ENCODE measurements at regions not wholly inside any gene's neighbourhood (a gene's known extent, or its start where the extent isn't known, plus 50 kb on each side); places are given as distances from the start of the nearest gene placed in this dataset.

- TF ChIP-seq CTCF (conservative IDR thresholded peaks at IDR 0.05), result peak; percentile 53
- H3K27ac ChIP-seq, result no peak overlapping the region
Measured at GRCh38 chr11:69943066-69943465, 123.8 kb upstream of the FGF3 start.

- TF ChIP-seq CTCF (conservative IDR thresholded peaks at IDR 0.05), result no peak
- H3K27ac ChIP-seq, result no peak overlapping the region
Measured at GRCh38 chr11:69943506-69943905, 124.3 kb upstream of the FGF3 start.

GRCh38 chr11:69944146-69944795 lies 125.1 kb upstream of the FGF3 start:
- H3K27ac ChIP-seq, result no peak overlapping the region
- no peak for TF ChIP-seq CTCF (conservative IDR thresholded peaks at IDR 0.05)

GRCh38 chr11:69945157-69945556 lies 125.9 kb upstream of the FGF3 start:
- no peak for TF ChIP-seq CTCF (conservative IDR thresholded peaks at IDR 0.05)

GRCh38 chr11:69947059-69947792 lies 128.0 kb upstream of the FGF3 start:
- H3K27ac ChIP-seq, result no peak overlapping the region
- no peak for TF ChIP-seq CTCF (conservative IDR thresholded peaks at IDR 0.05)

More at GRCh38 chr11:69945157-69945556, 125.9 kb upstream of the FGF3 start:
- H3K27ac ChIP-seq, result no peak overlapping the region

GRCh38 chr11:69947793-69948255 lies 128.6 kb upstream of the FGF3 start:
- no peak overlapping the region for H3K27ac ChIP-seq
- TF ChIP-seq CTCF (conservative IDR thresholded peaks at IDR 0.05), result no peak

- no peak for TF ChIP-seq CTCF (conservative IDR thresholded peaks at IDR 0.05)
- no peak overlapping the region for H3K27ac ChIP-seq
Measured at GRCh38 chr11:69948256-69949141, 129.3 kb upstream of the FGF3 start.

Measured in VCaP (cell line).